ENCODE measurements at regions not wholly inside any gene's neighbourhood (a gene's known extent, or its start where the extent isn't known, plus 50 kb on each side); places are given as distances from the start of the nearest gene placed in this dataset.

DNA sequence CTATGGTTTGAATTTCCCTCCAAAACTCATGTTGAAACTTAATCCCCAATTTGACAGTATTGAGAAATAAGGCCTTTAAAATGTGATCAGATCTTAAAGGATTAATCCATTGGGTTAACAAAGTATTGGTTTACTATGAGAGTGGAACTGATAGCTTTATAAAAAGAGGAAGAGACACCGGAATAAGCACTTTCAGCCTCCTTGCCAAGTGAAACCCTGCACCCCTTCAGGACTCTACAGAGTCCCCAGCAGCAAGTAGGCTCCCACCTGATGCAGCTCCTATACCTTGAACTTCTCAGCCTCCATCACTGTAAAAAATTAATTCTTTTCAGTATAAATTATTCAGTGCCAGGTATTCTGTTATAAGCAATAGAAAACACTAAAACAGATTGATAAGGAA, 348.3 kb downstream of the CGGBP1 start:
- TF ChIP-seq, protein P1, sequence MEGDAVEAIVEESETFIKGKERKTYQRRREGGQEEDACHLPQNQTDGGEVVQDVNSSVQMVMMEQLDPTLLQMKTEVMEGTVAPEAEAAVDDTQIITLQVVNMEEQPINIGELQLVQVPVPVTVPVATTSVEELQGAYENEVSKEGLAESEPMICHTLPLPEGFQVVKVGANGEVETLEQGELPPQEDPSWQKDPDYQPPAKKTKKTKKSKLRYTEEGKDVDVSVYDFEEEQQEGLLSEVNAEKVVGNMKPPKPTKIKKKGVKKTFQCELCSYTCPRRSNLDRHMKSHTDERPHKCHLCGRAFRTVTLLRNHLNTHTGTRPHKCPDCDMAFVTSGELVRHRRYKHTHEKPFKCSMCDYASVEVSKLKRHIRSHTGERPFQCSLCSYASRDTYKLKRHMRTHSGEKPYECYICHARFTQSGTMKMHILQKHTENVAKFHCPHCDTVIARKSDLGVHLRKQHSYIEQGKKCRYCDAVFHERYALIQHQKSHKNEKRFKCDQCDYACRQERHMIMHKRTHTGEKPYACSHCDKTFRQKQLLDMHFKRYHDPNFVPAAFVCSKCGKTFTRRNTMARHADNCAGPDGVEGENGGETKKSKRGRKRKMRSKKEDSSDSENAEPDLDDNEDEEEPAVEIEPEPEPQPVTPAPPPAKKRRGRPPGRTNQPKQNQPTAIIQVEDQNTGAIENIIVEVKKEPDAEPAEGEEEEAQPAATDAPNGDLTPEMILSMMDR (conservative IDR thresholded peaks at IDR 0.05 in 1 of 2, IDR thresholded peaks at IDR 0.05 in 1 of 2; ENCODE audit: low read depth in 1 of 2, low read length in 2 of 2), result no peak
- TF ChIP-seq EZH2 (IDR thresholded peaks at IDR 0.05; ENCODE audit: low read length, missing control alignments), result no peak

Data from fibroblast of lung (primary cell).